Trophoblast cell (in vitro differentiated cells and primary cell): ENCODE measurements at regions not wholly inside any gene's neighbourhood (a gene's known extent, or its start where the extent isn't known, plus 50 kb on each side); places are given as distances from the start of the nearest gene placed in this dataset.

Source experiments
- DNase-seq, 2 donors: peaks; one replicate each; pipeline ENCODE4 v3.0.0-alpha.2; 2016
- H2AFZ ChIP-seq: 2 replicates; pipeline ENCODE4 v1.6.1; 2013; ENCODE audit warnings: low read length, moderate library complexity, mild to moderate bottlenecking; ENCODE audit not compliant: insufficient read depth, poor library complexity
- H2AK5ac ChIP-seq: 2 replicates; pipeline ENCODE4 v1.6.1; 2013; ENCODE audit warnings: mild to moderate bottlenecking, low read length
- H2BK120ac ChIP-seq: 2 replicates; pipeline ENCODE4 v1.6.1; 2013; ENCODE audit warnings: low read length, mild to moderate bottlenecking, moderate library complexity; ENCODE audit not compliant: insufficient read depth, poor library complexity
- H2BK12ac ChIP-seq: 2 replicates; pipeline ENCODE4 v1.6.1; 2013; ENCODE audit warnings: mild to moderate bottlenecking, low read length, moderate library complexity
- H2BK5ac ChIP-seq: 2 replicates; pipeline ENCODE4 v1.6.1; 2013; ENCODE audit warnings: low read length, low read depth, moderate library complexity, mild to moderate bottlenecking; ENCODE audit not compliant: poor library complexity
- H3K14ac ChIP-seq: 2 replicates; pipeline ENCODE4 v1.6.1; 2013; ENCODE audit warnings: mild to moderate bottlenecking, low read length
- H3K18ac ChIP-seq: 2 replicates; pipeline ENCODE4 v1.6.1; 2013; ENCODE audit warnings: mild to moderate bottlenecking, low read length
- H3K23ac ChIP-seq: 2 replicates; pipeline ENCODE4 v1.6.1; 2013; ENCODE audit warnings: low read length
- H3K27ac ChIP-seq: 2 replicates; pipeline ENCODE4 v1.5.1; 2013; ENCODE audit warnings: low read depth, mild to moderate bottlenecking, inconsistent platforms, low read length, moderate library complexity
- H3K27me3 ChIP-seq: 2 replicates; pipeline ENCODE4 v1.6.1; 2013; ENCODE audit warnings: inconsistent platforms, mild to moderate bottlenecking, low read length, moderate library complexity; ENCODE audit not compliant: insufficient read depth
- H3K36me3 ChIP-seq, 2 experiments: 1 replicate in 1 of 2; 2 replicates in 1 of 2; pipeline ENCODE4 v1.6.1; 2013; ENCODE audit warnings: low read length in 2 of 2, mild to moderate bottlenecking in 2 of 2, moderate library complexity in 1 of 2; ENCODE audit not compliant: insufficient read depth in 2 of 2, control insufficient read depth in 1 of 2
- H3K4ac ChIP-seq: 2 replicates; pipeline ENCODE4 v1.6.1; 2013; ENCODE audit warnings: low read depth, mild to moderate bottlenecking, low read length, moderate library complexity
- H3K4me1 ChIP-seq, 2 experiments: 1 replicate in 1 of 2; 2 replicates in 1 of 2; pipeline ENCODE4 v1.6.1; 2013; ENCODE audit warnings: low read length in 2 of 2, mild to moderate bottlenecking in 2 of 2, moderate library complexity in 1 of 2; ENCODE audit not compliant: insufficient read depth in 2 of 2, control insufficient read depth in 1 of 2
- H3K4me2 ChIP-seq: 2 replicates; pipeline ENCODE4 v1.6.1; 2013; ENCODE audit warnings: inconsistent platforms, mild to moderate bottlenecking, low read length, moderate library complexity
- H3K4me3 ChIP-seq: 2 replicates; pipeline ENCODE4 v1.5.1; 2013; ENCODE audit warnings: mild to moderate bottlenecking, low read depth, low read length, inconsistent platforms
- H3K79me1 ChIP-seq: one replicate; pipeline ENCODE4 v1.6.1; 2013; ENCODE audit warnings: low read length
- H3K79me2 ChIP-seq: 2 replicates; pipeline ENCODE4 v1.6.1; 2013; ENCODE audit warnings: low read length, mild to moderate bottlenecking; ENCODE audit not compliant: control insufficient read depth, insufficient read depth, poor library complexity
- H3K9ac ChIP-seq: 2 replicates; pipeline ENCODE4 v1.6.1; 2013; ENCODE audit warnings: mild to moderate bottlenecking, low read length
- H3K9me3 ChIP-seq: 2 replicates; pipeline ENCODE4 v1.6.1; 2013; ENCODE audit warnings: low read depth, mild to moderate bottlenecking, control low read depth, inconsistent platforms, low read length; ENCODE audit not compliant: insufficient read depth
- H4K12ac ChIP-seq: 2 replicates; pipeline ENCODE4 v1.6.1; 2013; ENCODE audit warnings: low read depth, mild to moderate bottlenecking, low read length, moderate library complexity
- H4K8ac ChIP-seq: 2 replicates; pipeline ENCODE4 v1.6.1; 2013; ENCODE audit warnings: low read depth, mild to moderate bottlenecking, low read length, moderate library complexity
- H4K91ac ChIP-seq: one replicate; pipeline ENCODE4 v1.6.1; 2013; ENCODE audit warnings: low read depth, mild to moderate bottlenecking, low read length, moderate library complexity
- WGBS: extraction: QIAGEN DNeasy Blood & Tissue Kit; methylation state at CpG from one replicate; pipeline ENCODE4 v1.1.7; 2013; ENCODE audit warnings: missing lambda C conversion rate; ENCODE audit not compliant: insufficient read length, insufficient coverage; ENCODE audit errors: extremely low coverage; 5-methylcytosine and 5-hydroxymethylcytosine counted together

GRCh38 chr11:70931430-70931829 lies 320.9 kb downstream of the SHANK2 start:
- Histone ChIP-seq H2AK5ac (no peak overlapping the region), H3K36me3 (peaks cover 0 to 2% of the 10 kb centered on the region in 2 experiments), H3K79me1 (no peaks in the 10 kb centered on the region), H2BK120ac (no peak overlapping the region), H2BK5ac (no peak overlapping the region), H3K9me3 (no peaks in the 10 kb centered on the region), H2BK12ac (no peak overlapping the region), H3K27ac (no peak overlapping the region), H3K4me1 (no peaks in the 10 kb centered on the region), H3K79me2 (no peaks in the 10 kb centered on the region), H3K4ac (no peak overlapping the region), H3K14ac (no peak overlapping the region), H3K4me2 (no peak overlapping the region), H3K18ac (no peak overlapping the region), H4K91ac (no peak overlapping the region), H4K12ac (no peak overlapping the region), H3K27me3 (no peaks in the 10 kb centered on the region), H2AFZ (no peak overlapping the region), H3K4me3 (no peak overlapping the region), H4K8ac (no peak overlapping the region), H3K9ac (no peak overlapping the region), H3K23ac (no peak overlapping the region)
- WGBS = no CpG with 5 or more reads among the region's 12 CpGs
- no peak for DNase-seq

DNA sequence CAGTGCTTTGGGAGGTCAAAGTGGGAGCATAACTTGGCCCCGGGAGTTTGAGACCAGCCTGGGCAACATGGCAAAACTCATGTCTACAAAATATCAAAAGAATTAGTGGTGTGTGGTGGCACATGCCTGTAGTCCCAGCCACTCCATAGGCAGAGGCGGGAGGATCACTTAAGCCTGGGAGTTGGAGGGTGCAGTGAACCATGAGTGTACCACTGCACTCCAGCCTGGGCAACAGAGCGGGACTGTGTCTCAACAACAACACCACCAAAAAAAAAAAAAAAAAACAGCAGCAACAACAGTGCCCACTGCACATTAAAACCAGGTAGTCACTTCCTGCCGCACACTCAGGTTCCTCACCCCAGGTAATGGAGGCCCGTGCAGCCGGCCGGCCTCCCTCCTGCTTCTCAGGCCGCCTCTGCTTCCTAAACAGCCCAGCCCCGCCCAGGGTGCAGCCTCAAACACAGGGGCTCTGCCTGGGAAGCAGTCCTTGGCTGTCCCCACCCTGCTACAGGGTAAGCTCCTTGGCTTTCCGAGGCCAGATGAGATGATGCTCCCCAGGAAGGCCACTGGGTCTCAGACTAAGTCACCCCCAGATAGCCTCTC lies 318.3 kb downstream of the SHANK2 start:
- H3K79me2 ChIP-seq = no peaks in the 10 kb centered on the region
- H4K12ac ChIP-seq = no peak overlapping the region
- peaks cover 0 to 2% of the 10 kb centered on the region in 2 experiments for H3K36me3 ChIP-seq
- H3K4ac ChIP-seq = no peak overlapping the region
- H2BK120ac ChIP-seq = no peak overlapping the region
- no peak overlapping the region for H3K23ac ChIP-seq
- H2BK12ac ChIP-seq = no peak overlapping the region
- no peaks in the 10 kb centered on the region for H3K9me3 ChIP-seq
- H4K8ac ChIP-seq = no peak overlapping the region
- DNase-seq = no peak
- no peak overlapping the region for H3K14ac ChIP-seq
- no peak overlapping the region for H3K4me3 ChIP-seq
- H3K18ac ChIP-seq = no peak overlapping the region
- no peak overlapping the region for H3K9ac ChIP-seq
- H4K91ac ChIP-seq = no peak overlapping the region
- H3K79me1 ChIP-seq = no peaks in the 10 kb centered on the region
- no peak overlapping the region for H3K4me2 ChIP-seq
- H2AFZ ChIP-seq = no peak overlapping the region
- peaks cover 0 to 4% of the 10 kb centered on the region in 2 experiments for H3K4me1 ChIP-seq
- WGBS = no CpG with 5 or more reads among the region's 10 CpGs
- H2AK5ac ChIP-seq = no peak overlapping the region
- H3K27me3 ChIP-seq = no peaks in the 10 kb centered on the region
- H3K27ac ChIP-seq = no peak overlapping the region
- no peak overlapping the region for H2BK5ac ChIP-seq

DNA sequence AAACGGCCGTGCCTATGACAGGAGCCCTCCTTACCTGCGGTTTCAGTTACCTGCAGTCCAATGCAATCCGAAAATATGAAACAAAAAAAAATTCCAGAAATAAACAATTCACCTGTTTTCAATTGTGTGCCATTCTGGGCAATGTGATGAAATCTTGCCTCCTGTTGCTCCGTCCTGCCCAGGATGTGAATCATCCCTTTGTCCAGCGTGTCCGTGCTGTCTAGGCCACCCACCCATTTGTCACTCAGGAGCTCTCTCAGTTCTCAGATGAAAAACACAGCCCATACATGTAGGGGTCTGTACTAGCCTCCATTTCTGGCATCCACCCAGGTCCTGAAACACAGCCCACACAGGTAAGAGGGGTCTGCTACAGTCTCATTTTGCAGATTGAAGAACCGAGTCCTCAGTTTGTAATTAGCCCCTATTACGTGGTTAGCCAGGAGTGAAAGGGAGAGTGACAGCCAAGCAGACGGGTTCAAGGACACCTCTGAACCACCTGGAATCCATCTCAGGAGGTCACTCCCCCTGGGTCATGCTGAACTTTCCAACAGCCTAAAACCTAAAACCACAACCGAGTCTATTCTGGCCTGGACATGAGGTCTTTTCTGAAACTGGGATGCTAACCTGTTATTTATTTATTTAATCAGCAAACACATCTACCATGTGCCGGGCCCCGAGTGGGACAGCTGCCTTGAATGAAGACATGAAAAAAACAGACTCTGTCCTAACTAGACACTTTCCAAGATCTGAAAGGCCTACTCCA lies 317.2 kb downstream of the SHANK2 start:
- no peak overlapping the region for H3K23ac ChIP-seq
- no peaks in the 10 kb centered on the region for H3K79me2 ChIP-seq
- H3K9ac ChIP-seq = no peak overlapping the region
- no peak overlapping the region for H3K18ac ChIP-seq
- no peak overlapping the region for H4K8ac ChIP-seq
- no peak overlapping the region for H3K14ac ChIP-seq
- no peak overlapping the region for H3K4ac ChIP-seq
- no peak for DNase-seq
- no CpG with 5 or more reads among the region's 13 CpGs for WGBS
- H3K9me3 ChIP-seq = no peaks in the 10 kb centered on the region
- H3K4me3 ChIP-seq = peak overlapping the region; percentile 2
- no peak overlapping the region for H2BK5ac ChIP-seq
- H2BK12ac ChIP-seq = no peak overlapping the region
- H3K36me3 ChIP-seq = no peaks in the 10 kb centered on the region
- no peak overlapping the region for H4K12ac ChIP-seq
- H2BK120ac ChIP-seq = no peak overlapping the region
- no peak overlapping the region for H4K91ac ChIP-seq
- no peak overlapping the region for H2AFZ ChIP-seq
- no peak overlapping the region for H3K4me2 ChIP-seq
- no peak overlapping the region for H2AK5ac ChIP-seq
- H3K4me1 ChIP-seq = peaks cover 0 to 4% of the 10 kb centered on the region in 2 experiments
- no peak overlapping the region for H3K27ac ChIP-seq
- H3K27me3 ChIP-seq = no peaks in the 10 kb centered on the region
- no peaks in the 10 kb centered on the region for H3K79me1 ChIP-seq

- H2BK120ac ChIP-seq = no peak overlapping the region
- no peak overlapping the region for H3K4me3 ChIP-seq
- H3K18ac ChIP-seq = no peak overlapping the region
- no peak overlapping the region for H4K8ac ChIP-seq
- H3K23ac ChIP-seq = no peak overlapping the region
- H3K4ac ChIP-seq = no peak overlapping the region
- H3K79me2 ChIP-seq = no peaks in the 10 kb centered on the region
- no peaks in the 10 kb centered on the region for H3K4me1 ChIP-seq
- H3K4me2 ChIP-seq = no peak overlapping the region
- peaks cover 0 to 3% of the 10 kb centered on the region in 2 experiments for H3K36me3 ChIP-seq
- no peak for DNase-seq
- H3K9me3 ChIP-seq = peaks cover 9% of the 10 kb centered on the region
- H2BK5ac ChIP-seq = no peak overlapping the region
- no peak overlapping the region for H3K27ac ChIP-seq
- WGBS = no CpG with 5 or more reads among the region's 1 CpG
- H2BK12ac ChIP-seq = no peak overlapping the region
- H3K14ac ChIP-seq = no peak overlapping the region
- H4K91ac ChIP-seq = no peak overlapping the region
- H4K12ac ChIP-seq = no peak overlapping the region
- H2AK5ac ChIP-seq = no peak overlapping the region
- no peaks in the 10 kb centered on the region for H3K27me3 ChIP-seq
- H3K9ac ChIP-seq = no peak overlapping the region
- no peak overlapping the region for H2AFZ ChIP-seq
- no peaks in the 10 kb centered on the region for H3K79me1 ChIP-seq
Observed at GRCh38 chr11:70942593-70942992, 309.8 kb downstream of the SHANK2 start.
